ENCODE measurements at regions not wholly inside any gene's neighbourhood (a gene's known extent, or its start where the extent isn't known, plus 50 kb on each side); places are given as distances from the start of the nearest gene placed in this dataset.

DNA sequence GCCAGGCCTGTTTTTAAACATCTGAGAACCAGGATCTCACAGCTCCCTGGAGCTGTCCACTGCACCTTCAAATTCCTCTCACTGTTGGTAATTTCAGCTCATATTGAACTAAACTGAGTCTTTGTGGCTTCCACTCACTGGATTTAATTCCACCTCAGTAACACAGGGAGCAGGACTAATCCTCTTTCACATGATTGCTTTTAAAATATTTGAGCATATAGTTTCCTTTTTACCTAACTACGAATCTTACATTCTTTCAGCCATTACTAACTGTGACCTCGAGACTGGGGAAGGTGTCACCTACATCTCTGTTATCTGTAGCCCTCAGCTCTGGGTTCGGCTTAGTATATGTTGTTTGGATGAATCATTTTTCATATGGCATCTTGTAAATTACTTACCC lies 194.3 kb upstream of the C2CD4B start:
- DNase-seq (ENCODE audit: low spot score) = no peak
- Histone ChIP-seq H2AFZ (no peak overlapping the region), H3K9me3 (ENCODE audit: low read depth) (no peaks in the 10 kb centered on the region), H3K79me2 (no peaks in the 10 kb centered on the region), H4K20me1 (ENCODE audit: insufficient read depth, poor library complexity, severe bottlenecking) (no peaks in the 10 kb centered on the region), H3K4me1 (ENCODE audit: insufficient read depth) (no peaks in the 10 kb centered on the region), H3K27ac (no peak overlapping the region), H3K4me2 (no peak overlapping the region), H3K27me3 (no peaks in the 10 kb centered on the region), H3K36me3 (replicated peaks; ENCODE audit: insufficient read depth, low read depth) (no peaks in the 10 kb centered on the region), H3K9me2 (replicated peaks; ENCODE audit: insufficient read depth) (no peaks in the 10 kb centered on the region), H3K4me3 (no peak overlapping the region)
- 85% methylated on average over 3 of the region's 3 CpGs for WGBS (ENCODE audit: low lambda C conversion rate, missing lambda C conversion rate)
- no peak for TF ChIP-seq EZH2 (IDR thresholded peaks at IDR 0.05; ENCODE audit: borderline replicate concordance)
- TF ChIP-seq, protein P1, sequence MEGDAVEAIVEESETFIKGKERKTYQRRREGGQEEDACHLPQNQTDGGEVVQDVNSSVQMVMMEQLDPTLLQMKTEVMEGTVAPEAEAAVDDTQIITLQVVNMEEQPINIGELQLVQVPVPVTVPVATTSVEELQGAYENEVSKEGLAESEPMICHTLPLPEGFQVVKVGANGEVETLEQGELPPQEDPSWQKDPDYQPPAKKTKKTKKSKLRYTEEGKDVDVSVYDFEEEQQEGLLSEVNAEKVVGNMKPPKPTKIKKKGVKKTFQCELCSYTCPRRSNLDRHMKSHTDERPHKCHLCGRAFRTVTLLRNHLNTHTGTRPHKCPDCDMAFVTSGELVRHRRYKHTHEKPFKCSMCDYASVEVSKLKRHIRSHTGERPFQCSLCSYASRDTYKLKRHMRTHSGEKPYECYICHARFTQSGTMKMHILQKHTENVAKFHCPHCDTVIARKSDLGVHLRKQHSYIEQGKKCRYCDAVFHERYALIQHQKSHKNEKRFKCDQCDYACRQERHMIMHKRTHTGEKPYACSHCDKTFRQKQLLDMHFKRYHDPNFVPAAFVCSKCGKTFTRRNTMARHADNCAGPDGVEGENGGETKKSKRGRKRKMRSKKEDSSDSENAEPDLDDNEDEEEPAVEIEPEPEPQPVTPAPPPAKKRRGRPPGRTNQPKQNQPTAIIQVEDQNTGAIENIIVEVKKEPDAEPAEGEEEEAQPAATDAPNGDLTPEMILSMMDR (IDR thresholded peaks at IDR 0.05; ENCODE audit: poor library complexity) = no peak

DNA sequence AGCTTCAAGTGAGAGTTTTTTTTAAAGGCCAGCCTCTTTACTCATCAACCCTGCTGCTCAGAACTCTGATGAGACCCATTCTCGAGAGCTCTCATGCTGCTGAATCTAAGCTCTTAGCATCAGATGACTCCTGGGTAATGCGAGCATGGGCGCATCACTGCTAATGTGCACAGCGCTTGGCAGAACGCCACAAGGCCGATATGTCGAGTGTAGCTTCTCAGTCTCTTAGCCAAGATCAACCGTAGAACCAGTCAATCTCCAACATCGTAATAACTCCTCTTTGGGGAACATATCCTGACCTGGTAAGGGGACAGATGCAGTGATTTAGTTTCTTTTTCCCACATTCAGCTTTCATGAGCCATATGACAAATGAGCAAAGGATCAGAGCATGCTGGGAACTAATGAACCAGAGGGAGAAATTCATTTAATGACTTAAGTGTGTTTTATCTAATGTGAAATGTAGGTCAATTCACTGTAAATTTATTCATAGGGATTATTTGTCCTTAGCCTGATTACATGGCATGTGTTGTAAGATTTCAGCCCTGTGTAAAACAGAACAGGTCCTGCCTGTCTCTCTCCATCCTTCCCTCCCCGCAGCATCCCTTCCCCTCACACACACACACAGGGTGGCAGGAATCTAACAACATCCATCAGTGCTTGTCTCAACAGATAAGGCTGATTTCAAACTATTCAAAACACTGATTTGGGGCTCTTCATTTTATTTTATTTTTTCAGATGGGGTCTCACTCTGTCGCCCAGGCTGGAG lies 195.4 kb upstream of the C2CD4B start:
- no peak overlapping the region for H3K4me2 ChIP-seq
- 89% methylated on average over 11 of the region's 11 CpGs for WGBS (ENCODE audit: low lambda C conversion rate, missing lambda C conversion rate)
- H4K20me1 ChIP-seq (ENCODE audit: insufficient read depth, poor library complexity, severe bottlenecking) = no peaks in the 10 kb centered on the region
- H3K9me3 ChIP-seq (ENCODE audit: low read depth) = no peaks in the 10 kb centered on the region
- H3K27ac ChIP-seq = no peak overlapping the region
- no peaks in the 10 kb centered on the region for H3K79me2 ChIP-seq
- H3K9me2 ChIP-seq (replicated peaks; ENCODE audit: insufficient read depth) = no peaks in the 10 kb centered on the region
- no peaks in the 10 kb centered on the region for H3K36me3 ChIP-seq (replicated peaks; ENCODE audit: insufficient read depth, low read depth)
- TF ChIP-seq, protein P1 (IDR thresholded peaks at IDR 0.05; ENCODE audit: poor library complexity) = no peak
- TF ChIP-seq EZH2phosphoT487 (IDR thresholded peaks at IDR 0.05; ENCODE audit: low read depth, severe bottlenecking, unreplicated experiment) (no peak), EZH2 (IDR thresholded peaks at IDR 0.05; ENCODE audit: borderline replicate concordance) (no peak)
- no peaks in the 10 kb centered on the region for H3K27me3 ChIP-seq
- H3K4me1 ChIP-seq (ENCODE audit: insufficient read depth) = no peaks in the 10 kb centered on the region
- H2AFZ ChIP-seq = no peak overlapping the region
- DNase-seq (ENCODE audit: low spot score) = no peak
- H3K4me3 ChIP-seq = no peak overlapping the region

DNA sequence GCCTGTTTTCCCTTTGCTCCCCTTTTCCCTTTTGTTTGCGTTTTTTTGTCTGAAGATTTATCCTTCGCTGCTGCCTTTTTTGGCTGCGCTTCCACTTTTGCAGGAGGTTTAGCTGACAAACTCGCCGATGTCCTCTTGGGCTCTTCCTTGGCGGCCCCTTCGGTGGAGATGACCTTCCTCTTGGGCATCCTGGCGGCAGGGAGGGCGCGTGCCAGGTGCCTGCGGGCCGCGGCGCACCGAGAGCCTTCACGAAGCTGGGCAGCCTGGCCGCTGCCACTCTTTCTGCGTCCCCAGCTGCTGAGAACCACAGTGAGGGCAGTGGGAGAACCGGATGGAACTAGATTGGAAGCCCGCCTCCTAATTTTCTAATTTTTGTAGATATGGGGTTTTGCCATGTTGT lies 197.1 kb upstream of the C2CD4B start:
- H3K79me2 ChIP-seq = no peaks in the 10 kb centered on the region
- H3K4me2 ChIP-seq = no peak overlapping the region
- no peaks in the 10 kb centered on the region for H4K20me1 ChIP-seq (ENCODE audit: insufficient read depth, poor library complexity, severe bottlenecking)
- no peak overlapping the region for H3K4me3 ChIP-seq
- no peak overlapping the region for H3K27ac ChIP-seq
- H3K9me3 ChIP-seq (ENCODE audit: low read depth) = no peaks in the 10 kb centered on the region
- WGBS (ENCODE audit: low lambda C conversion rate, missing lambda C conversion rate) = 96% methylated on average over 20 of the region's 20 CpGs
- no peaks in the 10 kb centered on the region for H3K9me2 ChIP-seq (replicated peaks; ENCODE audit: insufficient read depth)
- no peaks in the 10 kb centered on the region for H3K36me3 ChIP-seq (replicated peaks; ENCODE audit: insufficient read depth, low read depth)
- DNase-seq (ENCODE audit: low spot score) = no peak
- no peaks in the 10 kb centered on the region for H3K27me3 ChIP-seq
- H2AFZ ChIP-seq = no peak overlapping the region
- H3K4me1 ChIP-seq (ENCODE audit: insufficient read depth) = no peaks in the 10 kb centered on the region
- TF ChIP-seq EZH2 (IDR thresholded peaks at IDR 0.05; ENCODE audit: borderline replicate concordance) = no peak
- no peak for TF ChIP-seq EZH2phosphoT487 (IDR thresholded peaks at IDR 0.05; ENCODE audit: low read depth, severe bottlenecking, unreplicated experiment)
- TF ChIP-seq, protein P1 (IDR thresholded peaks at IDR 0.05; ENCODE audit: poor library complexity) = no peak
